ENCODE measurements at regions not wholly inside any gene's neighbourhood (a gene's known extent, or its start where the extent isn't known, plus 50 kb on each side); places are given as distances from the start of the nearest gene placed in this dataset.
"Not testable (repeated sequence)": the region's sequence is repeated elsewhere in the genome, so short reads cannot be mapped to it uniquely, and the experiment has no call there.

- no peak for DNase-seq (ENCODE audit: low spot score)
These were observed 1003.8 kb downstream of the TMTC2 start for GRCh38 chr12:83690465-83690864.

DNA sequence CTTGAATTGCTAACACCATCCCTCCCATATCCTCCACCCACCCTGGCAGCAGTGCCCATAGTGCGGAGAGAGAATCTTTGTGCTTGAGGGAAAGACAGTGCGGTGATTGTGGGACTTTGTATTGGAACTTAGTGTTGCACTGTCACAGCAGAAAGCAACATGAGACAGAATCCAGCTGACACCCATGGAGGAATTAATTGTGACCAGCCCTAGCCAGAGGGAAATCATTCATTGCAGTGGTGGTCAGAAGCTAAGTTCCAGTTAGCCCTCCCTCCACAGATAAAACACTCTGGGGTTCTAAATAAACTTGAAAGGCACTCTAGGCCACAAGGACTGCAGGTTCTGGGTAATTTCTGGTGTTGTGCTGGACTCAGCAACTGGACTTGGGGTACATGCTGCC, 1002.6 kb downstream of the TMTC2 start:
- no peak for DNase-seq (ENCODE audit: low spot score)

DNA sequence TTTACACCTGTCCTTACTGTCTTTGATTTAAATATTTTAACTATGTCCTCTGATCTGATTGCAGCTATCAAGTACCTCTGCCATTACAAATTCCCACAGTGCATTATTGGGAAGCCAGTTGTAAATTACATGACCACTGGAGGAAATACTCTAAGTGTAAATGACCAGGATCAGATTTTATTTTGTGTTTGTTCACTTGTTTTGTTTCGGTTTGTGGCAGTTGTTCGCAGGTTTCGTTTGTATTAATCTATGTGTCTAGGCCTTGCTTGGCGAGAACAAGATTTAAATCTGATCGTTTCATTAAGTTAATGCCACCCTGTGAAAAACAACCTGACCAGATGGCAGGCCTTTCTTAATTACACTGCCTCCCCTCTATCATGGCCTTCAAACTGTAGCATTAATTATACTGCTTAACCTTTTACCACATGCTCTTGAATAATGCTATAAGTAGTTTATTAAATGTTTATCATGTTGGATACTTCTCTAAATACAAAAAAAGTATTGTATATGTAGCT, 990.1 kb downstream of the TMTC2 start:
- DNase-seq (ENCODE audit: low spot score): no peak

DNA sequence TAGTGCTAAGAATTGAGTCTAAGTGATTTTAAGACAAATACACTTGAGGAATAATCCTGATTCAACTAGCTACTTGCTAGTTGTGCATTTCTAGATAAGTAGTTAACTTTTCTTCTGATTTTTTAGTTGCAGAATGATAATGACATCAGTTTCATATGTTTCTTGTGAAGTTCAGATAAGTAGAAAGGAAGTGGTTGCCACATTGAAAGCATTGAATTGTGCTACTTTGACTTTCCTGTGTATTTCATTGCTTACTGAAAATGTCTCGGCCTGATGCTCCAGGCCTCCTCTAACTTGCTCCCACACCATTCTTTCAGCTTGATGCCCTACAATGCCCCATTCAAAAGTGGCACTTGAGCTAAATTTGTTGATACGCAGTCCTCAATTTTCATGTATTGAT, 980.0 kb downstream of the TMTC2 start:
- DNase-seq (ENCODE audit: low spot score): no peak

DNA sequence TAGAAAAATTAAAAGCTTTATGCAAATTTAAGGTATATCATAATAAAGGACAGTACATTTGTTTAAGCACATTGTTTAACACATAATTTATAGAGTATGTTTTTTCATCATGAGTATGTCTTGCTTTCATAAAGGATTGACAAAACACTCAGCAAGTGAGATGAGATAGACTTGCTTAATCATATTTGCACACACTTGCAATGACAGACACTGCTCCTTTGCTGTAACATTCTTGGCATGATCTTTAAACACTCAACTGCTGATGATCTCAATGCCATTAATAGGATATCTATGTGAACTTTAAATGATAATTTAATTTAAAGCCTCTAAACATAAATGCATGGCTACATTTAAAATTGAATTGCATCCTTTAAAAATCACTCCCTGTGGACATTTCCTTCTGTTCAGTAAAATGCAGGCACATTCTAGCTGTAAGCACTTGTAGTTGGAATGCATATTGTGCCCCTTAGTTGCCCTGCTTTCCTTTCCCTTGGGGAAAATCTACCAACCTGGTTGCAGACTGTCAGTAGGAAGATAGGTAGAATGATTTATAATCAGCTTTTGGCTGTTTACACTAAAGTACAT, 979.0 kb downstream of the TMTC2 start:
- DNase-seq (ENCODE audit: low spot score): no peak

GRCh38 chr12:83664650-83665049, 977.9 kb downstream of the TMTC2 start:
- DNase-seq (ENCODE audit: low spot score): no peak

DNA sequence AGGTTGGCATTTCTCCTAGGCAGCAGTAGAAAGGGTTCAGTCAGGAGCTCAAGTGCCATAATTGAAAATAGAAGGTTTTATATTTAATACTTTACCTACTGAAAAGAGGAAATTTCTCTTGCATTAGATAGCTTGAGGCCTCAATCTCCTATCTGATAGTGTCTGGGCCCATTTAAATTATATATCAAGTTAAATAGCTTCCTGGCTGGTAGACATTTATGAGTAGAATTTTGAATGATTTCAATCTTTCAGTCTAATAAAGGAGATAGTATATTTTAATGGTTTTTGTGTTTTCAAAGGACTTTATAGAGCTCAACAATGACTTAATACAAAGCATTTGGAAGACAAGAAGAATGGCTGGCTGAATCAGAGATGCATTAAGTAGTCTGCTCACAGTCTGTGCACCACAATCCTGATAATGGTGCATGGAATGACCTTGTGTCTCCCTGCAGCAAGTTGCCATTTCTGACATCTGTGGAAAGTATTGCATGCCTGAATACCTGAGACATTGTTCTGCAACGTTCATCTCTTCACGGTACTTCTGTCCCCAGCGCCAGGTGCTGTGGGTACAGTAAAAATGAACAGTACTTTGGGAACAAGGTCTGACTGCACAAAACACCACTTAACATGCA, 974.1 kb downstream of the TMTC2 start:
- DNase-seq (ENCODE audit: low spot score): no peak

GRCh38 chr12:83659321-83659720, 972.6 kb downstream of the TMTC2 start:
- DNase-seq (ENCODE audit: low spot score): no peak

- DNase-seq (ENCODE audit: low spot score): no peak
These were observed 969.3 kb downstream of the TMTC2 start for GRCh38 chr12:83656004-83656403.

DNA sequence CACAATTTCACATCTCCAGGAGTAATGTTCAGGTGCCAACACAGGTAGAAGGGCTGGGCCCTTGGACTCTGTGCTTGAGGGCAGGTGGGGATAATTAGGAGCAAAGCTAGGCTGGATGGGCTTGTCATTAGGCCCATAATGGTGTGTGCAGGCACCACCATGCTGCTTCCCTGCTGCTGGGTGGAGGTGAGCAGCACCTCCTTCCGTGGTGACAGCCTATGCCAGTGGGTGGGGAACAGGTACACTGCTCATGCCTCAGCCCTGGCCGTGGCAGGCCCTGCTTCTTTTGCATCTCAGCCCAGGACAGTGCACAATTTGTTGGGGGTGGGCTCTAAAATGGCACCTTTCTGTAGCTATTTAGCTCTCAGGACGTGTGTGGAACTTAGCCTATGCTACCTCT, 955.5 kb downstream of the TMTC2 start:
- DNase-seq (ENCODE audit: low spot score): no peak

- DNase-seq (ENCODE audit: low spot score): no peak
These were observed 955.1 kb downstream of the TMTC2 start for GRCh38 chr12:83641789-83642188.

- DNase-seq (ENCODE audit: low spot score): no peak
These were observed 948.1 kb downstream of the TMTC2 start for GRCh38 chr12:83634726-83635267.

DNA sequence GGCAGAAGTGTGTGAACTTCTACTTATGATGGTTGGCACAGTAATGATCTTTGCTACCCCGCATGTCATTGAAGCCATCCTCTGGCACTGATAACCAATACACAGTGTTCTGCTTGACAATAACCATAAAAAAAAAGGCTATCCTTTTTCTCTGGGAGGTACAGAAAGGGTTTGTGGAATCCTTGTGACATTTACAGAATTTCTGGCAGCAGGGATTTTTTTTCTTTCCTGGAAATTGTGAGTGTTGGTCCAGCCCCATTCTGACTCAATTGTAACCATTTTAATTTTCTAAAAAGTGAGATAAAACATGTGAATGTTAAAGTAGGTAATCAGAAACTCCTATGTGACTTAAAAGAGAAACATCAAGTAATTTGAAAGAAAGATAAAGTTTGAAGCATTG, 943.8 kb downstream of the TMTC2 start:
- DNase-seq (ENCODE audit: low spot score): no peak

GRCh38 chr12:83629931-83630330, 943.2 kb downstream of the TMTC2 start:
- no peak for DNase-seq (ENCODE audit: low spot score)

- DNase-seq (ENCODE audit: low spot score): no peak
These were observed 935.5 kb downstream of the TMTC2 start for GRCh38 chr12:83622205-83622604.

DNA sequence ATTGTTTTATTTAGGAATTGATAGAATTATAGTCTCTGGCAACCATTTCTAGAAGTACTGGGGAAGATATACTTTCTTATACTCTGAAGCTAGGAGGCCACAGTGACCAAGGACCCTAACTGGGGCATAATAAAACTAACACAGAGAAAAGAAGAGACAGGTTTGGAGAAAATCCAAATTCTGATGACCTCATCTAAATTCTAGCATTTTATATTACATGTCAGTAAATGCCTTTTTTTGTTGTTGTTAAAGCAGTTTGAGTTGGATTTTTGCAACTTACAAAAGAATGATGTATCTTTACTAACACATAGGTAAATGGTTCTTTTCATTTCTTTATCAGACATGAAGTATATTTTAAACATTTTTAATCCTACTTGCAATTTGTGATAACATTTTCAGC, 933.3 kb downstream of the TMTC2 start:
- DNase-seq (ENCODE audit: low spot score): no peak

DNA sequence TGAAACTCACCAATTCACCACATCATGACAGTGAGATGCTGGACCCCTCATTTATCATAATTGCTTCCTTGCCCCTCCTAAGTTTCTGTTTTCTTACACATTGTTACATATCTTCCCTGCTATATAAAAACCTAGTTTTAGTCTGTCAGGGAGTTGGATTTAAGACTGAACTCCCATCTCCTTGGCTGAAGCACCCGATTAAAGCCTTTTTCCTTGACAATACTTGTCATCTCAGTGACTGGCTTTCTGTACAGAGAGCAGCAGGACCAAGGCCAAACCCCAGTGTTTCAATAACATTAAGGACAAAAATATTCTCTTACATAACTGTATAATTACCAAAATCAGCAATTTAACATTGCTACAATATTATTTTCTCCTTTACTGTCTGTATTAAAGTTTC, 928.4 kb downstream of the TMTC2 start:
- no peak for DNase-seq (ENCODE audit: low spot score)

GRCh38 chr12:83613586-83614110, 926.9 kb downstream of the TMTC2 start:
- no peak for DNase-seq (ENCODE audit: low spot score)

GRCh38 chr12:83603106-83603505, 916.4 kb downstream of the TMTC2 start:
- no peak for DNase-seq (ENCODE audit: low spot score)

DNA sequence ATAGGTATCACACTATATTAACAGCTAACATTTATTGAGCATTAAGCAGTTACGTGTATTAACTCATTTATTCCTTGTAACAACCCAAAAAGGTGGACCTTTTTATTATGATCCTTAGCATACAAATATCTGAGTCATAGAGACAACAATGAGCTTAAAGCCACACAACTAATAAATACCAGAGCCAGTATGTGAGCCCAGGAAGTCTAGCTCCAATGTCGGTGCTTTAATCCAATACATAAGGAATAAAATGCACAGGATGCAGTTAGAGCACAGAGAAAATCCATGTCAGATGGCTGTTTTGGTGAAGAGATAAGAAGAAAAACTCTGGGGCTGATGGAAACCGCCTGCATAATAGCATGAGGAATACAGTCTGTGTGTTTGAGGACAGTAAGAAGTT, 888.6 kb downstream of the TMTC2 start:
- DNase-seq (ENCODE audit: low spot score): no peak

- DNase-seq (ENCODE audit: low spot score): no peak
These were observed 887.4 kb downstream of the TMTC2 start for GRCh38 chr12:83574142-83574541.

DNA sequence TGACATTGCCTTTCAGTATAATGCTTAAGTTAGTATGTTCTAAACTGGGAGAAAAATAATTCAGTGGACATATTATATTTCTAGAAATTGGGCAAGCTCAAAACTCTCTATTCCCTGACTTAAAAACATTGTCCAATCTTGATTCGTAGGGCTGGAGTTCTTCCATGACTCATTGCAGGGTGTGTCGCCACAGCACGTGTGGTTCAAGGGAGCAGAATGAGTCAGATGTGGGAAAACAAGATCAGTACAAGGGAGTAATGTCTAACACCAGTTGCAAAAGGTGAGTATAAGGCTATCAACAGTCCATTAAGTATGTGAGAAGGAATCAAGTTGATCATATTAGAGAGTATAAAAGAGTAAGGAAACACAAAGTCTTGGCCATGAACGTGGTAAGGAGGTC, 887.0 kb downstream of the TMTC2 start:
- DNase-seq (ENCODE audit: low spot score): no peak

GRCh38 chr12:83559650-83560049, 872.9 kb downstream of the TMTC2 start:
- no peak for DNase-seq (ENCODE audit: low spot score)

GRCh38 chr12:83556040-83556439, 869.3 kb downstream of the TMTC2 start:
- DNase-seq (ENCODE audit: low spot score): not testable (repeated sequence)

All from CD4-positive, alpha-beta T cell treated with Interleukin-2 at 100 ng/mL for 4 hours (primary cell).